C4-2B (cell line): ENCODE measurements at regions not wholly inside any gene's neighbourhood (a gene's known extent, or its start where the extent isn't known, plus 50 kb on each side); places are given as distances from the start of the nearest gene placed in this dataset.

Experiments
- CTCF ChIP-seq: fragments of 450-650 bp; conservative IDR thresholded peaks from 2 replicates; pipeline ENCODE4 v1.5.1; 2017; ENCODE audit warnings: mild to moderate bottlenecking
- ZFX ChIP-seq: fragments of 450-650 bp; IDR thresholded peaks from 2 replicates; pipeline ENCODE4 v1.6.1; 2017

DNA sequence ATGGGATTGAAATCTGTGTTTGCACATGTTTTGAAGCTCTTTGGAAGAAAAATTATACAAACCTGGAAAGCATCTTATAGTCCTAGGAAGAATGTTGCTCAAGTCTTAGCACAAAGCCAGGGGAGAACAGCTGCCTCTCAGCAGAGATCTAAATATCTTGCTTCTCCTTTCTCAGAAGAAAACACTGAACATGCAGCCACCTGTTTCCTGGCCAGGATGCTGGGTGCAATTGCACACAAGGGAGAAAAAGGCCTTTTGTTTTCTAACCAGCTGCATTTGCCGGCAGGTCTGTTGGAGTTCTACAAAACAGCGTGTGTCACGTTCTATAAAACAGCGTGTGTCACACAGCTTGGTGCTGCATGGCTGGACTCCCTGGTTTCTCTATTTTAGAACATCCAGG is 259.6 kb upstream of the PLD5 start:
- TF ChIP-seq CTCF, result no peak
- TF ChIP-seq ZFX, result no peak
